GM12878 (cell line): ENCODE measurements at regions not wholly inside any gene's neighbourhood (a gene's known extent, or its start where the extent isn't known, plus 50 kb on each side); places are given as distances from the start of the nearest gene placed in this dataset.

Experiments
- ATAC-seq: fragments of 200-7000 bp; cut with Tn5 transposase; 3 replicates; pipeline ENCODE4 v1.9.1; 2020; ENCODE audit warnings: mild to moderate bottlenecking, moderate library complexity
- BruUV-seq: library from RNA; stranded (reverse); fragments of 400-500 nt; replicated peaks from 2 replicates; lab custom pipeline; 2021; lab: Mats Ljungman, UMichigan
- CTCF ChIA-PET: fragments of 300-600 bp; sonication (Branson Sonifier 250); formaldehyde crosslinking; extraction: SDS; loops from one replicate; lab custom pipeline; 2021; ENCODE audit warnings: inconsistent platforms; lab: Yijun Ruan, JAX
- POLR2A ChIA-PET: fragments of 350-600 bp; formaldehyde crosslinking; extraction: SDS; loops from one replicate; lab custom pipeline; 2021; ENCODE audit warnings: inconsistent platforms; lab: Charles Lee
- RAD21 ChIA-PET: fragments of 300-600 bp; sonication (Branson Sonifier 250); formaldehyde crosslinking; loops from one replicate; lab custom pipeline; 2023; ENCODE audit warnings: antibody characterized with exemption; ENCODE audit not compliant: unreplicated experiment; lab: Charles Lee
- SMC1A ChIA-PET: fragments of 300-600 bp; sonication (Branson Sonifier 250); formaldehyde crosslinking; loops from one replicate; lab custom pipeline; 2023; ENCODE audit not compliant: unreplicated experiment, uncharacterized antibody; lab: Charles Lee
- DNase-seq: peaks from one replicate; pipeline ENCODE4 v3.0.0-alpha.2; 2011; ENCODE audit warnings: low read depth, low spot score
- FAIRE-seq: peaks from 3 replicates; lab custom pipeline; 2011; peaks lifted over from hg19 to GRCh38; lab: Jason Lieb, UNC
- H2AFZ ChIP-seq: 2 replicates; pipeline ENCODE4 v1.6.0; 2011; ENCODE audit warnings: low read depth, low read length, control low read depth; ENCODE audit not compliant: control insufficient read depth
- H3K27ac ChIP-seq: 2 replicates; pipeline ENCODE4 v1.5.1; 2011; ENCODE audit warnings: control low read depth; ENCODE audit not compliant: control insufficient read depth, insufficient read depth
- H3K27me3 ChIP-seq, 2 experiments: replicated peaks in 1 of 2; 2 replicates each; pipeline versions ENCODE4 v1.6.0 to v1.6.1; 2011; ENCODE audit warnings: low read length in 1 of 2; ENCODE audit not compliant: control insufficient read depth in 2 of 2, insufficient read depth in 2 of 2
- H3K36me3 ChIP-seq, 2 experiments: 2 replicates each; pipeline ENCODE4 v1.5.1; 2011; ENCODE audit warnings: low read length in 1 of 2; ENCODE audit not compliant: control insufficient read depth in 2 of 2, insufficient read depth in 2 of 2
- H3K4me1 ChIP-seq: 2 replicates; pipeline ENCODE4 v1.6.1; 2011; ENCODE audit warnings: mild to moderate bottlenecking, low read length, moderate library complexity, mixed read lengths; ENCODE audit not compliant: control insufficient read depth, insufficient read depth
- H3K4me2 ChIP-seq: 2 replicates; pipeline ENCODE4 v1.6.0; 2011; ENCODE audit warnings: control low read depth; ENCODE audit not compliant: control insufficient read depth, insufficient read depth
- H3K4me3 ChIP-seq: fragments of 200-600 bp; sonication (generic); 2 replicates; pipeline ENCODE4 v1.5.1; 2016
- H3K79me2 ChIP-seq: 2 replicates; pipeline ENCODE4 v1.6.0; 2011; ENCODE audit warnings: low read length; ENCODE audit not compliant: control insufficient read depth, insufficient read depth
- H3K9ac ChIP-seq: 2 replicates; pipeline ENCODE4 v1.8.0; 2011; ENCODE audit warnings: low read length, control low read depth, mixed read lengths; ENCODE audit not compliant: control insufficient read depth, insufficient read depth
- H3K9me3 ChIP-seq: replicated peaks from 3 replicates; pipeline ENCODE4 v1.5.1; 2011; ENCODE audit warnings: mild to moderate bottlenecking, low read length; ENCODE audit not compliant: control insufficient read depth, insufficient read depth
- H4K20me1 ChIP-seq: 2 replicates; pipeline ENCODE4 v1.6.0; 2011; ENCODE audit not compliant: control insufficient read depth, insufficient read depth
- EP300 ChIP-seq, 2 experiments: fragments of 150-350 bp in 1 of 2; IDR thresholded peaks; 2 replicates each; pipeline ENCODE4 v1.6.1; 2011 to 2012; ENCODE audit warnings: low read depth in 2 of 2, low read length in 2 of 2, borderline replicate concordance in 1 of 2, improper control_type of control experiment in 1 of 2, inconsistent platforms in 1 of 2; ENCODE audit not compliant: control insufficient read depth in 1 of 2
- NR2F1 ChIP-seq: fragments of 450-650 bp; conservative IDR thresholded peaks from 2 replicates; pipeline ENCODE4 v1.6.1; 2017; ENCODE audit warnings: mild to moderate bottlenecking
- SMAD1 ChIP-seq: fragments of 450-650 bp; IDR thresholded peaks from 2 replicates; pipeline ENCODE4 v1.6.1; 2018; ENCODE audit warnings: mild to moderate bottlenecking, low read depth; ENCODE audit not compliant: partially characterized antibody
- YY1 ChIP-seq: IDR thresholded peaks from 2 replicates; pipeline ENCODE4 v1.6.1; 2011; ENCODE audit warnings: low read depth, mild to moderate bottlenecking, low read length
- WGBS: methylation state at CpG from one replicate; pipeline ENCODE4 v1.1.6; 2016; ENCODE audit warnings: low lambda C conversion rate; ENCODE audit not compliant: insufficient replicate concordance, insufficient coverage; ENCODE audit errors: missing lambda C conversion rate; 5-methylcytosine and 5-hydroxymethylcytosine counted together
- in situ Hi-C: fragments of 300-500 bp; cut with MboI; formaldehyde crosslinking; loops from 9 replicates; pipeline ENCODE4 v1.14.3; 2018; ENCODE audit warnings: mixed read lengths
- intact Hi-C: fragments of 100-400 bp; cut with micrococcal nuclease; formaldehyde crosslinking; loops from one replicate; pipeline ENCODE4 v1.14.2; 2022; ENCODE audit not compliant: unreplicated experiment
- TF ChIP-seq, protein P1 (sequence below): fragments of 450-650 bp; IDR thresholded peaks from 2 replicates; pipeline ENCODE4 v1.6.1; 2017; ENCODE audit warnings: borderline replicate concordance
- TF ChIP-seq, protein P2 (sequence below): fragments of 450-650 bp; IDR thresholded peaks from 2 replicates; pipeline ENCODE4 v1.6.1; 2017; ENCODE audit warnings: mild to moderate bottlenecking, low read depth, inconsistent platforms; ENCODE audit not compliant: poor library complexity, severe bottlenecking

DNA sequence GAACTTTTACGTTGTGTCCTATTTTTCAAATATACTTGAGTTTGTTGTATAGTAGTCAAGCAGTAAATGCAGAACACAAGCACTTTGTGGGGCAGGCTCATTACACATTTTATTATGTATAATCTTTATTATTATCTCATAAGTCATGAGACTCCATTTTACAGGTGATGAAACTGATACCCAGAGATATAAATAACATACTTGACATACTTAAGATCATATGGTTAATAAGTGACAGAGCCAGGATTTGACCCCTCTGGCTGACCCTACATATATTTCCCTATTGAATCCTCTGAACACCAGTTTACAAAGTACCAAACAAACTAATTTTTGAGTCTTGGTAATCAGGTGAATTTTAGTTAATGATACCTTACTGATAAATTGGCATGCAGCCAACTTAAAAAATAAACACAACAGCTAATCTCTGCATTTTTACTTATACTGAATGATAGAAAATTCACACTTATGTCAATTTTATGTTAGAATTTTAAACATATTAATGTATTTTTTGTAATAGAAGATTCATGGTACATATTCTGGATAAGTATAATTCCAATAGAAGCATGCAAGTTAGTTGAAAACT lies 305.0 kb upstream of the MEF2C start:
- no peaks in the 10 kb centered on the region for H3K4me1 ChIP-seq
- in situ Hi-C loops = no loop called here
- SMC1A ChIA-PET = interaction anchor here (0.9 to 3.6 kb wide), 10 partner anchors 9 to 126 kb away, joined by 3 to 14 read pairs (median 4); no protein-coding TSS in a partner anchor
- no peak overlapping the region for H3K27ac ChIP-seq
- DNase-seq (no peak), ATAC-seq (peak; percentile 80), FAIRE-seq (no peak)
- no peaks in the 10 kb centered on the region for H3K36me3 ChIP-seq
- no peaks in the 10 kb centered on the region for H3K79me2 ChIP-seq
- TF ChIP-seq, protein P1, sequence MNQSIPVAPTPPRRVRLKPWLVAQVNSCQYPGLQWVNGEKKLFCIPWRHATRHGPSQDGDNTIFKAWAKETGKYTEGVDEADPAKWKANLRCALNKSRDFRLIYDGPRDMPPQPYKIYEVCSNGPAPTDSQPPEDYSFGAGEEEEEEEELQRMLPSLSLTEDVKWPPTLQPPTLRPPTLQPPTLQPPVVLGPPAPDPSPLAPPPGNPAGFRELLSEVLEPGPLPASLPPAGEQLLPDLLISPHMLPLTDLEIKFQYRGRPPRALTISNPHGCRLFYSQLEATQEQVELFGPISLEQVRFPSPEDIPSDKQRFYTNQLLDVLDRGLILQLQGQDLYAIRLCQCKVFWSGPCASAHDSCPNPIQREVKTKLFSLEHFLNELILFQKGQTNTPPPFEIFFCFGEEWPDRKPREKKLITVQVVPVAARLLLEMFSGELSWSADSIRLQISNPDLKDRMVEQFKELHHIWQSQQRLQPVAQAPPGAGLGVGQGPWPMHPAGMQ = no peak
- 0 out of 2 replicates have a peak, but pooled peaks have one; percentile 23 for TF ChIP-seq NR2F1
- TF ChIP-seq SMAD1 = peak; percentile 86
- TF ChIP-seq, protein P2, sequence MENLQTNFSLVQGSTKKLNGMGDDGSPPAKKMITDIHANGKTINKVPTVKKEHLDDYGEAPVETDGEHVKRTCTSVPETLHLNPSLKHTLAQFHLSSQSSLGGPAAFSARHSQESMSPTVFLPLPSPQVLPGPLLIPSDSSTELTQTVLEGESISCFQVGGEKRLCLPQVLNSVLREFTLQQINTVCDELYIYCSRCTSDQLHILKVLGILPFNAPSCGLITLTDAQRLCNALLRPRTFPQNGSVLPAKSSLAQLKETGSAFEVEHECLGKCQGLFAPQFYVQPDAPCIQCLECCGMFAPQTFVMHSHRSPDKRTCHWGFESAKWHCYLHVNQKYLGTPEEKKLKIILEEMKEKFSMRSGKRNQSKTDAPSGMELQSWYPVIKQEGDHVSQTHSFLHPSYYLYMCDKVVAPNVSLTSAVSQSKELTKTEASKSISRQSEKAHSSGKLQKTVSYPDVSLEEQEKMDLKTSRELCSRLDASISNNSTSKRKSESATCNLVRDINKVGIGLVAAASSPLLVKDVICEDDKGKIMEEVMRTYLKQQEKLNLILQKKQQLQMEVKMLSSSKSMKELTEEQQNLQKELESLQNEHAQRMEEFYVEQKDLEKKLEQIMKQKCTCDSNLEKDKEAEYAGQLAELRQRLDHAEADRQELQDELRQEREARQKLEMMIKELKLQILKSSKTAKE = peak; percentile 35
- TF ChIP-seq EP300 (IDR thresholded peaks at IDR 0.05; ENCODE audit: borderline replicate concordance in 1 of 2, control insufficient read depth in 1 of 2, low read depth in 2 of 2, low read length in 2 of 2) = peak in 1 of 2 experiments; percentile 25; a peak in 1 of 4 replicates
- TF ChIP-seq YY1 = no peak
- H3K4me2 ChIP-seq = no peak overlapping the region
- no peaks in the 10 kb centered on the region for H3K27me3 ChIP-seq
- 100% methylated on average over 1 of the region's 1 CpG for WGBS
- no TSS peak for BruUV-seq
- no peak overlapping the region for H3K4me3 ChIP-seq
- CTCF ChIA-PET = interaction anchor here (1.2 to 1.3 kb wide), 3 partner anchors 11 to 15 kb away, joined by 3 to 5 read pairs (median 3); no protein-coding TSS in a partner anchor
- H4K20me1 ChIP-seq = no peaks in the 10 kb centered on the region
- no peak overlapping the region for H2AFZ ChIP-seq
- H3K9ac ChIP-seq = no peak overlapping the region
- intact Hi-C loops = no loop called here
- POLR2A ChIA-PET = no interaction called here
- H3K9me3 ChIP-seq = no peaks in the 10 kb centered on the region
- RAD21 ChIA-PET = interaction anchor here (0.6 to 1.2 kb wide), 3 partner anchors 44 to 156 kb away, joined by 3 to 4 read pairs (median 3); no protein-coding TSS in a partner anchor
